SW 1271 (cell line): ENCODE measurements at regions not wholly inside any gene's neighbourhood (a gene's known extent, or its start where the extent isn't known, plus 50 kb on each side); places are given as distances from the start of the nearest gene placed in this dataset.
A peak's percentile ranks its signal among the peaks of the same experiment; 100 is the strongest.

Source experiments
- DNase-seq, 2 experiments: peaks; one replicate each; lab custom pipeline; 2025; lab: John Stamatoyannopoulos, UW

DNA sequence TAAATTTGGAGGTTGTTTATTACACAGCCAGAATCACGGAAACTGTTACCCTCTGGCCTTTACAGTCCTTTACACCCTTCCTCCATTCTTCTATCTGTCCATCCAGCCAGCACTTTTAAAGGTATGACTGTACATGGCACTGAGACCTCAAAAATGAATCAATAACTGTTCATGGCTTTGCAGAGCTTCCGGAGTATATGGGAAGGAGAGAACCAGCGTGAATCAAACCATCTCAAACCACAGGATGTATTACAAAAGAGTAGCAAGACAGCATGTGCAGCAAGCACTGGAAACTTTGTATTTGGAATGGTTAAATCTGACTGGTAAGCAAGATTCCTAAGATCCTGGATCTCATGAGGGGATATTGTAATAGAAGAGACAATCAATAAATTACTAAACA lies 228.5 kb upstream of the CASK start:
- no peak for DNase-seq

DNA sequence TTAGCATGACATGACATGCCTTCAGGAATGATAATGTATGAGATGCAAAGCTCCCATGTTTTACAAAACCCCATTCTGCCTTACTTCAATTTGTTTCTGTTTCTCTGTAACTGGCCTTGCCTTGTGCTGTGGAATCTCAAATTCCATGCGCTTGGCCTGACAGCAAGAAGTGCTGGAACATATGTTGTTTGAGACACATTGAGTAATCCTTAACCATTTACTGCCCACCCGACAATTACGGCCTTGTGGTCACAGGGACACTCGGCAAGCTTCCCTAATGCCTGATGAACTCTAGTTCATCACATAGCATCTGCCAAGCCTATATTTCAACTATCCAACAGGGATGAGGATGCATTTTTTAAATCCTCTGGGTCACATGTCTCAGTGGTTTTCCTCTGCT lies 226.4 kb upstream of the CASK start:
- no peak for DNase-seq

- DNase-seq = no peak
Observed at GRCh38 chrX:42149281-42149680, 225.9 kb upstream of the CASK start.

- no peak for DNase-seq
Observed at GRCh38 chrX:42143866-42144592, 220.7 kb upstream of the CASK start.

- DNase-seq = no peak
Observed at GRCh38 chrX:42140320-42140719, 217.0 kb upstream of the CASK start.

- DNase-seq = no peak
Observed at GRCh38 chrX:42135583-42136228, 212.4 kb upstream of the CASK start.

- no peak for DNase-seq
Observed at GRCh38 chrX:42131856-42132255, 208.5 kb upstream of the CASK start.

DNA sequence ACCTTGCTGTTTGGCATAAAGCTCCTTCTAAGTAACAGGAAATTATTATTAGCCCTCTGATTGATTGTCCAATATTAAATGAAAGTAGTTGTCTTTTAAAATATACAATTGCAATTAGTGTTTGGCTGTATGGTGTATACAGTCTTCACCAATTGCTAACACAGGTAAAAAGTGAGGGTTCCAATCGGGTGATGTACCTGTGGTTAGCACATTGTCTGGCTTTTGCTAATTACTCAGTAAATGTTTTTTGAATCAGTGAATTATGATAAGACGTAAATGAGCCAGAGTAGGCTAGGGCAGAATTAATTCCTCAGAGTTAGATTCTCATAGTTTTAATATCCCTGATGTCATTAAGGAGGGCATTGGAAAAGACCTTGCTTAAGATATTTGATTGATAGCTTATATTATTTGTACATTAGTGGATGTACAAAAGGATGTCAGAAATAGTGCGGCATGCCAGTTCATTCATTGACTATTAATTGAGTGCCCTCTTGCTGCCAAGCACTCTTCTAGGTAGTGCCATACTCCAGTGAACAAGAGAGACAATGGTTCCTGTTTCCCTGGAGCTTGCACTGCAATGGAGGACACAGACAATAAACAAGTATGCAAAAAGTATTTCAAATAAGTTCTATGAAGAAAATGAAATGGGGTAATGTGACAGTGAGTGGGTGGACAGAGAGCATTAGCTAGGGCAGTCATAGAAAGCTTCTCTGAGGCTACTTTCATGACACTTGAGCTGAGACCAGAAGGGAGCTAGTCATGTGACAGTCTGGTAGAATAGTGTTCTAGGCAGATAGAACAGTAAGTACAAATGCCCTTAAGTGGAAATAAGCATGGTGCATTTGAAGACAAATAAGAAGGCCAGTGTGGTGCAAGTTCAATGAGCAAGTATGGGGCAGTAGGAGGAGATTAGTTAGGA lies 205.9 kb upstream of the CASK start:
- DNase-seq = no peak

DNA sequence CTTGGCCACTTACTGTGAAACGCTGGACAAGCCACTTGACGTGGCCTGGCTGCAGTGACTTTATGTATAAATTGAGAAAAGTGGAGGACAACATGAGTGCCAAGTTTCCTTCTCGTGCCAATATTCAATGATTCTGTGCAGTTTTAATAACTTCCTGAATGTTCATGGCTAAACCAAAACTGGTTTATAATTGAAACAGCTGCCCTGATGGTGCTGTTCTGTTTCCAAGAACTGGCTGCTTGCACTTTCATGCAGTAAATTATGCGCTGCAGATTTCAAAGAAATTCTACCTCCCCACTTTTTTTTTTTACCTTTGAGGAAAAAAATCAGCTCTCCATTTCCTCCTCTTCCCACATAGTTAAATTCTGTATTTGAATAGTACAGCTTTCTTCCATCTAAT lies 205.2 kb upstream of the CASK start:
- no peak for DNase-seq

GRCh38 chrX:42128020-42128419 lies 204.7 kb upstream of the CASK start:
- DNase-seq = no peak

DNA sequence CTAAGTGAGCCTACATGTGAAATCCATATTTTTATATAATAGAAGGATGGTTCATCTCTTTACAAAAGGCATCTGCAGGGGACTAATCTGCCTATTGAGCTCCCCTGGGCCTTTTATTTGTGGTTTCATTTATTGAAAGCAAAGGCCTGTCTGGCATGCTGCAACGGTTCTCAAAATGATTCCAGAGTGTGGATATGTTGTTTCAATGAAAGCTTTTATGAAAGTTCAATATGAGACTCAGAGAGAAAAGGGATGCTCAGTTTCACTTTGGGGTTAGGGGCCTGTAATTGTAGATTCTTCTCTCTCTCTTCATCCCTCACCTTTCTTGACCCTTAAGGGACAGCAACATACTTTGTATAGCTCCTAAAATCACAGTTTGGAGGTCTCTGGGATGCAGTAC lies 204.2 kb upstream of the CASK start:
- DNase-seq = no peak

- DNase-seq = no peak
Observed at GRCh38 chrX:42123369-42123768, 200.0 kb upstream of the CASK start.

- DNase-seq = peak in 1 of 2 experiments; percentile 1
Observed at GRCh38 chrX:42119076-42119475, 195.7 kb upstream of the CASK start.

GRCh38 chrX:42117318-42117717 lies 194.0 kb upstream of the CASK start:
- no peak for DNase-seq

- DNase-seq = no peak
Observed at GRCh38 chrX:42109428-42109827, 186.1 kb upstream of the CASK start.

GRCh38 chrX:42107495-42108488 lies 184.4 kb upstream of the CASK start:
- DNase-seq = no peak

GRCh38 chrX:42106556-42106955 lies 183.2 kb upstream of the CASK start:
- no peak for DNase-seq

DNA sequence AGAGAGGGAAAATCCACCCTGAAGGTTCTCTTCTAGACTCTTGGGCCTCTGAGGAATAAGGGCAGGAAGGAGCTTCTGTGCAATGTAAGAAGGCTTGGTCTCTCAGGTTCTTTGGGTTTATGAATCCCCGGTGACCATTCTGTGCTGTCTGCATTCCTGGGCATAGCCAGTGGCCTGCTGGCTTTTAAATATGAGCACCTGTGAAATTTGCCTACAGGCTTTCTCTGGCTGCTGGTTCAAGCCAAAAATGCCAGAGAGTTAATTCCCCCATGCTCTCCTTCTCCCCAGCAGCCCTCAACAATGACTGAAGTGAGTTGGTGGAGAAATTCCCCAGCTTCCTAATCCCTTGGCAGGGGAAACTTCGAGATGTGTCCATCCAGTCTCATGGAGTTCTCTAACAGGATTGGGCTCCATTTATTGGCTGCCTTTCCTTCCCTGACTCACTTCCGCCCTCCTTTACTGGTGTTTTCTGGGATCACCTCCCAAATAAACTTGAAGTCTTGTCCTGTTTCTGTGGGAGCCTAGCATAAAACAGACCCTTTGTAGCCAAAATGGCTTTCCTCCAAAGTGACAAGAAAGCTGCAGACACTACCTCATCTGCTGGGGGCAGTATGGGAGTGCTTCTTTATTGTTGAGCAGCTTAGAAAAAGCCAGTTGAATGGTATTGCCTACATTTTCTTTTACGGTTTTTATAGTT lies 179.4 kb upstream of the CASK start:
- no peak for DNase-seq

DNA sequence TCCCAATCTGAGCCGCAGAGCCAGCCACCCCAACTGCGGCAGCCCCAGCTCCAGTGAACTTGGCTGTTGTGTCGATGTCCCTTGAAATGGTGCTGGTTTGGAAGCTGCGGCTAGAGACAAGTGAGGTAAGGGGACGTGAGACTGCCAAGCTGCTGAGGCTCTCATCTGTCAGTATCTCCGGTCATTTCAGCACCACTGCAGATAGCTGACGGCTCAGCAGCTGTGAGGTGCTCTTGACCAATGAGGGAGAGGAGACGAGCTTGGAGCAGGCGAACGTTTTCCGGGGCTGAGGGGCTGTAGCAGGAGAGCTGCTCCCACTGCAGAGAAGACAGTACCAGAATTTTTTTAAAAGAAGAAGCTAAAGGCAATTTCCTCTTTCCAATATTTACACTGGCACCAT lies 175.5 kb upstream of the CASK start:
- no peak for DNase-seq

GRCh38 chrX:42097486-42097885 lies 174.1 kb upstream of the CASK start:
- no peak for DNase-seq
